Panc1 (cell line): ENCODE measurements at regions not wholly inside any gene's neighbourhood (a gene's known extent, or its start where the extent isn't known, plus 50 kb on each side); places are given as distances from the start of the nearest gene placed in this dataset.

Experiments
- POLR2AphosphoS5 ChIP-seq: IDR thresholded peaks from 2 replicates; pipeline ENCODE4 v1.6.1; 2012; ENCODE audit warnings: mild to moderate bottlenecking, low read depth, low read length, moderate library complexity
- SIN3A ChIP-seq: IDR thresholded peaks from 2 replicates; pipeline ENCODE4 v1.6.1; 2012; ENCODE audit warnings: low read depth, mild to moderate bottlenecking, low read length, moderate library complexity, borderline replicate concordance; ENCODE audit not compliant: insufficient read depth
- TCF7L2 ChIP-seq: IDR thresholded peaks from 2 replicates; pipeline ENCODE4 v1.6.1; 2011; ENCODE audit warnings: mild to moderate bottlenecking, low read depth, low read length, inconsistent platforms
- TF ChIP-seq, protein P1 (sequence below): fragments of 450-650 bp; IDR thresholded peaks from 2 replicates; pipeline ENCODE4 v1.5.1; 2017; ENCODE audit warnings: mild to moderate bottlenecking
- TF ChIP-seq, protein P2 (sequence below), 2 experiments: IDR thresholded peaks; 2 replicates each; pipeline ENCODE4 v1.6.1; 2011 to 2012; ENCODE audit warnings: low read depth in 2 of 2, control low read depth in 1 of 2, low read length in 1 of 2, mild to moderate bottlenecking in 1 of 2, moderate library complexity in 1 of 2; ENCODE audit not compliant: insufficient read depth in 1 of 2

DNA sequence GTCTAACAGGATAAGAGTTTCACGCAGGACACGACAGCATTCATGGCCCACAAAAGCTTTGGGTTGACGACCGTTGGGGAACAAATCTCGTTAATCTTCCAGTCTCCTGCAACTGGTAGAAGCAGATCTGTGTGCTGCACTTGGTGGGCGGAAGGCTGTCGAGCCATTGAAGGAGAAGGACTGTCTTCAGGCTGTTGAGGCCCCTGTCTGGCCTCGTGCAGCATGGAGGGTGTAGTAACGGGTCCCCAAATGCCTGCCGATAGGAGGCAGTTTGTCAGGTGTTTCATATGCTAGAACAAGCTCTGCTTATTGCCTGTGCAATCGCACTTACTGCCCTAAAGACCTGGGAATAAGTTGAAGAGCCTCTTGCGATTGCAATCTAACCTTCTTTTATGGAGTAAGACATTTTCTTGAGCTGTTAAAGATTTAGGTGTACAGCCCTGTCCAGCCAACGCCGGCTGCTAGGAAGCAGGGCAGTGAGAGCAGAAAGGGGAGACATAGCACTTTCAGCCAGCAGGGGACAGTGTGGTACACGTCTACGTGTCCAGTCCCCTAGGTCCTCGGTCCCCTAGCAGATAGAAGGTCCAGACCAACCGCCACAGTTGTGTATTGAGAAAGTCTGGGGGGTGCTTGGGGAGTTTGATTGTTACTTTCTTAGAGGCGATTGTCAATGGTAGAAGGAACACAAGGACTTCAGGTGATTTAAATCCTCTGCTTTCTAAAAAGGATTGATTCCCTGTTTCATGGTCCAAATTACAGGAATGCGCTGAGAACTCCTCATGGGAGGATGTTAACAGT is 102.3 kb upstream of the TMPRSS2 start:
- TF ChIP-seq, protein P1, sequence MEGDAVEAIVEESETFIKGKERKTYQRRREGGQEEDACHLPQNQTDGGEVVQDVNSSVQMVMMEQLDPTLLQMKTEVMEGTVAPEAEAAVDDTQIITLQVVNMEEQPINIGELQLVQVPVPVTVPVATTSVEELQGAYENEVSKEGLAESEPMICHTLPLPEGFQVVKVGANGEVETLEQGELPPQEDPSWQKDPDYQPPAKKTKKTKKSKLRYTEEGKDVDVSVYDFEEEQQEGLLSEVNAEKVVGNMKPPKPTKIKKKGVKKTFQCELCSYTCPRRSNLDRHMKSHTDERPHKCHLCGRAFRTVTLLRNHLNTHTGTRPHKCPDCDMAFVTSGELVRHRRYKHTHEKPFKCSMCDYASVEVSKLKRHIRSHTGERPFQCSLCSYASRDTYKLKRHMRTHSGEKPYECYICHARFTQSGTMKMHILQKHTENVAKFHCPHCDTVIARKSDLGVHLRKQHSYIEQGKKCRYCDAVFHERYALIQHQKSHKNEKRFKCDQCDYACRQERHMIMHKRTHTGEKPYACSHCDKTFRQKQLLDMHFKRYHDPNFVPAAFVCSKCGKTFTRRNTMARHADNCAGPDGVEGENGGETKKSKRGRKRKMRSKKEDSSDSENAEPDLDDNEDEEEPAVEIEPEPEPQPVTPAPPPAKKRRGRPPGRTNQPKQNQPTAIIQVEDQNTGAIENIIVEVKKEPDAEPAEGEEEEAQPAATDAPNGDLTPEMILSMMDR, result peak; percentile 95
- TF ChIP-seq, protein P2, sequence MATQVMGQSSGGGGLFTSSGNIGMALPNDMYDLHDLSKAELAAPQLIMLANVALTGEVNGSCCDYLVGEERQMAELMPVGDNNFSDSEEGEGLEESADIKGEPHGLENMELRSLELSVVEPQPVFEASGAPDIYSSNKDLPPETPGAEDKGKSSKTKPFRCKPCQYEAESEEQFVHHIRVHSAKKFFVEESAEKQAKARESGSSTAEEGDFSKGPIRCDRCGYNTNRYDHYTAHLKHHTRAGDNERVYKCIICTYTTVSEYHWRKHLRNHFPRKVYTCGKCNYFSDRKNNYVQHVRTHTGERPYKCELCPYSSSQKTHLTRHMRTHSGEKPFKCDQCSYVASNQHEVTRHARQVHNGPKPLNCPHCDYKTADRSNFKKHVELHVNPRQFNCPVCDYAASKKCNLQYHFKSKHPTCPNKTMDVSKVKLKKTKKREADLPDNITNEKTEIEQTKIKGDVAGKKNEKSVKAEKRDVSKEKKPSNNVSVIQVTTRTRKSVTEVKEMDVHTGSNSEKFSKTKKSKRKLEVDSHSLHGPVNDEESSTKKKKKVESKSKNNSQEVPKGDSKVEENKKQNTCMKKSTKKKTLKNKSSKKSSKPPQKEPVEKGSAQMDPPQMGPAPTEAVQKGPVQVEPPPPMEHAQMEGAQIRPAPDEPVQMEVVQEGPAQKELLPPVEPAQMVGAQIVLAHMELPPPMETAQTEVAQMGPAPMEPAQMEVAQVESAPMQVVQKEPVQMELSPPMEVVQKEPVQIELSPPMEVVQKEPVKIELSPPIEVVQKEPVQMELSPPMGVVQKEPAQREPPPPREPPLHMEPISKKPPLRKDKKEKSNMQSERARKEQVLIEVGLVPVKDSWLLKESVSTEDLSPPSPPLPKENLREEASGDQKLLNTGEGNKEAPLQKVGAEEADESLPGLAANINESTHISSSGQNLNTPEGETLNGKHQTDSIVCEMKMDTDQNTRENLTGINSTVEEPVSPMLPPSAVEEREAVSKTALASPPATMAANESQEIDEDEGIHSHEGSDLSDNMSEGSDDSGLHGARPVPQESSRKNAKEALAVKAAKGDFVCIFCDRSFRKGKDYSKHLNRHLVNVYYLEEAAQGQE (IDR thresholded peaks at IDR 0.05; ENCODE audit: insufficient read depth in 1 of 2, low read depth in 2 of 2, low read length in 1 of 2), result no peak
- TF ChIP-seq POLR2AphosphoS5 (no peak), SIN3A (no peak), TCF7L2 (no peak)
